ENCODE measurements at regions not wholly inside any gene's neighbourhood (a gene's known extent, or its start where the extent isn't known, plus 50 kb on each side); places are given as distances from the start of the nearest gene placed in this dataset.

- Histone ChIP-seq H3K4me3 (ENCODE audit: low read depth in 1 of 3, low read length in 3 of 3) (no peak overlapping the region), H3K4me1 (ENCODE audit: control insufficient read depth in 4 of 4, insufficient read depth in 4 of 4, low read length in 3 of 4) (no peaks in the 10 kb centered on the region), H3K9ac (ENCODE audit: low read depth in 1 of 2, low read length in 2 of 2) (no peak overlapping the region), H3K9me3 (ENCODE audit: control insufficient read depth in 4 of 4, low read length in 3 of 4) (no peaks in the 10 kb centered on the region), H3K27ac (ENCODE audit: low read depth in 1 of 2, low read length in 2 of 2) (no peak overlapping the region), H3K27me3 (ENCODE audit: control insufficient read depth in 4 of 4, insufficient read depth in 4 of 4, low read length in 3 of 4) (no peaks in the 10 kb centered on the region), H3K36me3 (ENCODE audit: control insufficient read depth in 4 of 4, insufficient read depth in 3 of 4, low read depth in 1 of 4, low read length in 3 of 4) (no peaks in the 10 kb centered on the region)
- TF ChIP-seq NR2F2 (IDR thresholded peaks at IDR 0.05) (no peak), HNF4A (conservative IDR thresholded peaks at IDR 0.05) (no peak), SP1 (IDR thresholded peaks at IDR 0.05) (no peak), FOXA1 (IDR thresholded peaks at IDR 0.05) (no peak)
- no peak for DNase-seq (ENCODE audit: low spot score)
- 77% methylated on average over 2 of the region's 2 CpGs for WGBS
Observed at GRCh38 chr11:122327528-122327927, 211.5 kb upstream of the BLID start.

DNA sequence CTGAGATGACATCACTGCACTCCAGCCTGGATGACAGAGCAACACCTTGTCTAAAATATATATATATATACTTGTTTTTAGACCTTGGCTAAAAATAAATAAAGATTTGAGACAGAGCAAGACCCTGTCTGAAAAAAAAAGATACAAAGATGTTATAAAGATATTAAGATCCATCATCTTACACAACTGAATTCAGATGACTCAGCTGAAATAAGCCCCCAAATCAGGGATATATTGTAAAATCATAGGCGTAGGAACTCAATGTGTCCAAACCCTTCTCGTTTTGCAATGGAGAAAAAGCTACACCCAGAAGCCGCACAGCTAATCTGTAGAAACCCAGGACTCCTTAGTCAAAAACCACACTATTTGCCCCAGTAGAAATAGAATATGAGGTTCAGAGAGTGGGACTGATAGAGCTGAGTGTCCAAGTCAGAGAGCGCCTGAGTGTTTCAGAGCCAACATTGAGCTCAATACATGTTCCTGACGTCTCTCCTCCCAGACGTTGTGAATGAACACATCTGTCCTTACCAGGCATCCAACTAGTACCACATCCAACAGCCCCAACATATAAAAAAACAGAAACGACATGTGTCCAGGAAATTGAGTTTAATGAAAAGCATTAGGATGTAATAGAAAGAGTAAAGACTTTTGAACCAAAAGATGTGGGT lies 207.9 kb upstream of the BLID start:
- TF ChIP-seq YY1 (IDR thresholded peaks at IDR 0.05) (no peak), HNF4G (IDR thresholded peaks at IDR 0.05) (no peak), SP1 (IDR thresholded peaks at IDR 0.05) (no peak), ZBTB33 (IDR thresholded peaks at IDR 0.05) (no peak), TAF1 (conservative IDR thresholded peaks at IDR 0.05) (no peak), JUND (IDR thresholded peaks at IDR 0.05) (no peak), MAX (IDR thresholded peaks at IDR 0.05) (no peak), FOXA2 (IDR thresholded peaks at IDR 0.05) (no peak), FOXA1 (IDR thresholded peaks at IDR 0.05) (no peak), REST (IDR thresholded peaks at IDR 0.05) (no peak), NR2F2 (IDR thresholded peaks at IDR 0.05) (no peak), GABPA (IDR thresholded peaks at IDR 0.05 in 1 of 2, conservative IDR thresholded peaks at IDR 0.05 in 1 of 2) (no peak), EGR1 (IDR thresholded peaks at IDR 0.05; ENCODE audit: low read depth in 2 of 2) (no peak)
- TF ChIP-seq, protein P1, sequence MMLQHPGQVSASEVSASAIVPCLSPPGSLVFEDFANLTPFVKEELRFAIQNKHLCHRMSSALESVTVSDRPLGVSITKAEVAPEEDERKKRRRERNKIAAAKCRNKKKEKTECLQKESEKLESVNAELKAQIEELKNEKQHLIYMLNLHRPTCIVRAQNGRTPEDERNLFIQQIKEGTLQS (IDR thresholded peaks at IDR 0.05): no peak
- TF ChIP-seq, protein P2, sequence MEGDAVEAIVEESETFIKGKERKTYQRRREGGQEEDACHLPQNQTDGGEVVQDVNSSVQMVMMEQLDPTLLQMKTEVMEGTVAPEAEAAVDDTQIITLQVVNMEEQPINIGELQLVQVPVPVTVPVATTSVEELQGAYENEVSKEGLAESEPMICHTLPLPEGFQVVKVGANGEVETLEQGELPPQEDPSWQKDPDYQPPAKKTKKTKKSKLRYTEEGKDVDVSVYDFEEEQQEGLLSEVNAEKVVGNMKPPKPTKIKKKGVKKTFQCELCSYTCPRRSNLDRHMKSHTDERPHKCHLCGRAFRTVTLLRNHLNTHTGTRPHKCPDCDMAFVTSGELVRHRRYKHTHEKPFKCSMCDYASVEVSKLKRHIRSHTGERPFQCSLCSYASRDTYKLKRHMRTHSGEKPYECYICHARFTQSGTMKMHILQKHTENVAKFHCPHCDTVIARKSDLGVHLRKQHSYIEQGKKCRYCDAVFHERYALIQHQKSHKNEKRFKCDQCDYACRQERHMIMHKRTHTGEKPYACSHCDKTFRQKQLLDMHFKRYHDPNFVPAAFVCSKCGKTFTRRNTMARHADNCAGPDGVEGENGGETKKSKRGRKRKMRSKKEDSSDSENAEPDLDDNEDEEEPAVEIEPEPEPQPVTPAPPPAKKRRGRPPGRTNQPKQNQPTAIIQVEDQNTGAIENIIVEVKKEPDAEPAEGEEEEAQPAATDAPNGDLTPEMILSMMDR (IDR thresholded peaks at IDR 0.05; ENCODE audit: low read depth, low read length, missing input control): no peak
- no peak overlapping the region for H3K9ac ChIP-seq (ENCODE audit: low read depth in 1 of 2, low read length in 2 of 2)
- no peaks in the 10 kb centered on the region for H3K4me1 ChIP-seq (ENCODE audit: control insufficient read depth in 4 of 4, insufficient read depth in 4 of 4, low read length in 3 of 4)
- no peak for DNase-seq (ENCODE audit: low spot score)
- no peaks in the 10 kb centered on the region for H3K27me3 ChIP-seq (ENCODE audit: control insufficient read depth in 4 of 4, insufficient read depth in 4 of 4, low read length in 3 of 4)
- H3K4me3 ChIP-seq (ENCODE audit: low read depth in 1 of 3, low read length in 3 of 3): no peak overlapping the region
- no peaks in the 10 kb centered on the region for H3K36me3 ChIP-seq (ENCODE audit: control insufficient read depth in 4 of 4, insufficient read depth in 3 of 4, low read depth in 1 of 4, low read length in 3 of 4)
- H3K9me3 ChIP-seq (ENCODE audit: control insufficient read depth in 4 of 4, low read length in 3 of 4): no peaks in the 10 kb centered on the region
- WGBS: 89% methylated on average over 7 of the region's 7 CpGs
- no peak overlapping the region for H3K27ac ChIP-seq (ENCODE audit: low read depth in 1 of 2, low read length in 2 of 2)
